IPS-18c (cell line): ENCODE measurements at regions not wholly inside any gene's neighbourhood (a gene's known extent, or its start where the extent isn't known, plus 50 kb on each side); places are given as distances from the start of the nearest gene placed in this dataset.
"Not testable (repeated sequence)": the region's sequence is repeated elsewhere in the genome, so short reads cannot be mapped to it uniquely, and the experiment has no call there.

Experiments
- H3K4me3 ChIP-seq: 2 replicates; pipeline ENCODE4 v1.7.0; 2013; ENCODE audit warnings: low read depth, mild to moderate bottlenecking, low read length, moderate library complexity; ENCODE audit not compliant: insufficient read depth
- H3K9me3 ChIP-seq: one replicate; pipeline ENCODE4 v1.6.1; 2013; ENCODE audit warnings: mild to moderate bottlenecking, low read length, moderate library complexity; ENCODE audit not compliant: control insufficient read depth, insufficient read depth

DNA sequence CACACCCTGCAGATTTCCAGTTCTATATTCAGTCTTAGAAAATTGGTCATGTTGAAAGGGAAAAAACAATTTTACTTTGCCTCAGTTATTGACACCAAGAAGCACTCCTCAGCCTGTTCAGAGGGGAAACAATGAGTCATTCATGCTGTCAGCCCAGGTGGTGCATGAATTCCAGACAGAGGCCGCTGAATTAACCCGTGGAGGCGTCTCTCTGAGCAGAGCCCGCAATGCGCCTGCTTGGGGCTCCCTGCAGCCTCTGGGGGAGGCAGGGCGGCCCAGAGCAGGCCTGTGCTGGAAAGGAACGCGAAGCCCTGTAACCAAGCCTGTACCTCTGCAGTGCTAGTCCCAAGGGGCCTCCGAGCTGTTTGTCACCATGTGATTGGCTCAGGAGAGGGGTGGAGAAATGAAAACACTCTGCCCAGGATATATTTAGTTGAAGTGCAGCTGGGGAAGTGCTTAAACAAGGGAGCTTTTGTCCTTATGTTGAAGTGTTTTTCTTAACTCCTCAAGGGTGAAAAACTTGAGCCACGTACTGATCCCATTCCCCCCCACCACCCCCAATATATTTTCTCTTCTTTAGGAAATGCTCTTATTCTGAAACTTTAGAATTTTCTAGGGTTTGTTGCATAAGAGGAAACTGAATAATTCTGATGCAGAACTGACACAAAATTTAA lies 68.3 kb upstream of the CHD2 start:
- H3K4me3 ChIP-seq, result no peak overlapping the region
- no peaks in the 10 kb centered on the region for H3K9me3 ChIP-seq

DNA sequence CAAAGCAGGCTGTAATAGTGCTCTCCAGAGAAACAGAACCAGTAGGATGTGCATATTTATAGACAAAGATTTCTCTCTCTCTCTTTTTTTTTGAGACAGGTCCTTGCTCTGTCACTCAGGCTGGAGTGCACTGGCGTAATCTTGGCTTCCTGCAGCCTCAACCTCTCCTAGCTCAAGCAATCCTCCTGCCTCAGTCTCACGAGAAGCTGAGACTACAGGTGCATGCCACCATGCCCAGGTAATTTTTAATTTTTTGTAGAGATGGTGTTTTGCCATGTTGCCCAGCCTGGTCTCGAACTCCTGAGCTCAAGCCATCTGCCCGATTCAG lies 67.1 kb upstream of the CHD2 start:
- H3K9me3 ChIP-seq, result no peaks in the 10 kb centered on the region
- H3K4me3 ChIP-seq, result no peak overlapping the region

- H3K9me3 ChIP-seq, result no peaks in the 10 kb centered on the region
- no peak overlapping the region for H3K4me3 ChIP-seq
Measured at GRCh38 chr15:92833493-92834271, 66.4 kb upstream of the CHD2 start.

DNA sequence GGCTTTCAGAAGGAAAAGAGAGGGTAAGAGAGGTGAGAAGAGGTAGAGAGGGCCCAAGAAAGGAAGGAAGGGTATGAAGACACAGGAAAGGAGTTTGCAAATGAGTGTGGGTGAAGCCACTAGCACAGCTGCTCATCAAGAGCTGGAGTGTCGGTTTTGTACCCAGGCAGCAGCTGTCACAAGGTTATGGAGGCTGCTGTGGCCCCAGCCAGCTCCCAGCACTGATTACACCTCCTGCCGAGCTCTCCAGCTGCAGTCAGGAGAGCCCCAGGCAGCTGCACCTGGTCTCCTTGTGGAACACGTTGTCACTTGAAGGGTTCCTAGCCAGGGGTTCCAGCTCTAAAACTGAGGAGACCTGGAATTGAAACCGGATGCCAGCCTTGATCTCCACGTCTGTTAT lies 60.4 kb upstream of the CHD2 start:
- H3K4me3 ChIP-seq, result no peak overlapping the region
- no peaks in the 10 kb centered on the region for H3K9me3 ChIP-seq

- Histone ChIP-seq H3K4me3 (no peak overlapping the region), H3K9me3 (no peaks in the 10 kb centered on the region)
Measured at GRCh38 chr15:92840149-92840548, 60.0 kb upstream of the CHD2 start.

GRCh38 chr15:92843326-92843725 lies 56.8 kb upstream of the CHD2 start:
- no peaks in the 10 kb centered on the region for H3K9me3 ChIP-seq

GRCh38 chr15:92843814-92844213 lies 56.3 kb upstream of the CHD2 start:
- no peaks in the 10 kb centered on the region for H3K9me3 ChIP-seq
- H3K4me3 ChIP-seq, result no peak overlapping the region

More at GRCh38 chr15:92843326-92843725, 56.8 kb upstream of the CHD2 start:
- H3K4me3 ChIP-seq, result no peak overlapping the region

- Histone ChIP-seq H3K4me3 (no peak overlapping the region), H3K9me3 (no peaks in the 10 kb centered on the region)
Measured at GRCh38 chr15:92845126-92845508, 55.0 kb upstream of the CHD2 start.

DNA sequence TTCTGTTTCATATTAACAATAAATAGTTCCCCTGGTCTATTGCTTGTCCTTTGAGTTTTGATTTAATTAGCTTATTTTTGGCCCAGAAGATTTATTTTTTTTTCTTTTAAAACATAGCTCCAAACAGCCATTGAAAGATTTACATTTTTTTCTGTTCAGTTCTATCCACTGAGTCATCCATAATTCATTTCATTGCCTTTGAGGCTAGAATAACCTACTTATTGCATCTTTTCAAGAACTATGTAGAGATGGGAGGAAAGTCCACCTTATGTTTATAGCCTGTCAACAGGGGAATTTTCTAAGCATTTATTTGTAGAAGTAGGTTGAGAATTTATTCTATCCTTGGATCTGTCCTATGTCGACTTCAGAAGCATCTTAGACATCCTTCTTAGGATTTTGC lies 53.4 kb upstream of the CHD2 start:
- no peak overlapping the region for H3K4me3 ChIP-seq
- H3K9me3 ChIP-seq, result no peaks in the 10 kb centered on the region

DNA sequence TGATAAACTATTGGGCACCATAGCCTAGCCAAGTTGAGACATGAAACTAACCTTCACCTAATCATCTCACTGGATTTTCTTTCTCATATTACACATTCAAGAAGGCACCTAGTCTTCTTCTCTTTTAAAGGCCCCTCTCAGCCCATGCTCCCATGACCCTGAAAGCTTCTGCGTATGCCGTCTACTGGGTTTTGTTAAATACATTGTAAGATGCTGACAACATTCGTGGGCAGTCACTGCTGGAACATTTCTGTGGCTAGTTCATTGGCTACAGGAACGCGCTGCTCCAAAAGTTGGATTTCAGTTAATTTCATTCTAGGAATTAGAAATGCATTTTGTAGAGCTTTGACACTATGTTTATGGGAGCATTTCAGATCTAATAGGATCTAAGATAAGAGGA lies 52.3 kb upstream of the CHD2 start:
- Histone ChIP-seq H3K4me3 (no peak overlapping the region), H3K9me3 (no peaks in the 10 kb centered on the region)

DNA sequence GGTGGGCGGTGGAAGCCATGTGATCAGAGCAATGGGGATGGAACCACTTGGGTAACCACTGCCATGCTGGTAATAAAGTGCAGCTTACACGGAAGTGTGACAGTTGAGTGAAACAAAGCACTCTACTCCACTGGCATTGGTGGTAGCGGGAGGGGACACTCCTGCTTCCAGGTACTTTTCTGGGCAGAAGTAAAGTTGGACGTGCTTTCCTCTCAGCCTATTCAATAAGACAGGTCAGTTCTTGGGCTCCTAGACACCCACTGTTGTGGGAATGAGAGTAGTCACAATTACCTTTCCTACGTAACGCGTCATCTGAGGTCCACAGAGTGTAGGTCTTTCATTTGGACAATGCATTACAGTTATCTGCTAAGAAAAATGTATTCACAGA lies 51.7 kb upstream of the CHD2 start:
- Histone ChIP-seq H3K4me3 (no peak overlapping the region), H3K9me3 (no peaks in the 10 kb centered on the region)

DNA sequence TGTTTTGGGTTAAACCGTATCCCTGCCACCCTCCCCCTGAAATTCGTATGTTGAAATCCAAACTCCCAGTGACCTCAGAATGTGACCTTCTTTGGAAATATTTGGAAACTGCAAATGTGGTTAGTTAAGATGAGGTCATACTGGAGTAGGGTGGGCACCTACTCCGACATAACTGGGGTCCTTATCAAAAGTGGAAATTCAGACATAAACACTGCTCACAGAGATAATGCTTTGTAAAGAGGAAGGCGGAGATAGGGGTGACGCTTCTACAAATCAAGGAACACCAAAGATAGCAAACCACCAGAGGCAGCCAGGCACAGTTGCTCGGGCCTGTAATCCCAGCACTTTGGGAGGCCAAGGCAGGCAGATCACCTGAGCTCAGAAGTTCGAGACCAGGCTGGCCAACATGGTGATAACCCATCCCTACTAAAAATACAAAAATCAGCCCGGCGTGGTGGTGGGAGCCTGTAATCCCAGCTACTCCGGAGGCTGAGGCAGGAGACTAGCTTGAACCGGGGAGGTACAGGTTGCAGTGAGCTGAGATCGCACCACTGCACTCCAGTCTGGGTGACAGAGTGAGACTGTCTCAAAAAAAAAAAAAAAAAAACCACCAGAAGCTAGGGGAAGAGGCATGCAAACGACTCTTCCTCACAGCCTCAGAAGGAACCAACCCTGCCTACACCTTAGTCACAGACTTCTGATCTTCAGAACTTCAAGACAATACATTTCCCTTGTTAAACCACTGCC lies 51.1 kb upstream of the CHD2 start:
- no peak overlapping the region for H3K4me3 ChIP-seq
- no peaks in the 10 kb centered on the region for H3K9me3 ChIP-seq

- H3K9me3 ChIP-seq, H3K4me3 ChIP-seq: not testable (repeated sequence)
Measured at GRCh38 chr15:92850218-92850617, 49.9 kb upstream of the CHD2 start.
